HepG2 (cell line): ENCODE measurements at regions not wholly inside any gene's neighbourhood (a gene's known extent, or its start where the extent isn't known, plus 50 kb on each side); places are given as distances from the start of the nearest gene placed in this dataset.

Experiments
- CTCF ChIP-seq: sonication (generic); formaldehyde crosslinking; IDR thresholded peaks from 2 replicates; pipeline ENCODE4 v1.5.0; 2020; ENCODE audit warnings: mild to moderate bottlenecking, missing genetic modification reagents, moderate library complexity
- MEF2D ChIP-seq: sonication (generic); formaldehyde crosslinking; IDR thresholded peaks from 2 replicates; pipeline ENCODE4 v1.5.1; 2020; ENCODE audit warnings: mild to moderate bottlenecking, missing genetic modification reagents
- NCOR1 ChIP-seq: fragments of 200-600 bp; sonication (generic); IDR thresholded peaks from 2 replicates; pipeline ENCODE4 v1.7.0; 2017; ENCODE audit warnings: antibody characterized with exemption, low read length, borderline replicate concordance
- NFIC ChIP-seq: IDR thresholded peaks from 2 replicates; pipeline ENCODE4 v1.6.1; 2012; ENCODE audit warnings: mild to moderate bottlenecking, low read length, inconsistent platforms
- NFKBIZ ChIP-seq: IDR thresholded peaks from 2 replicates; pipeline ENCODE4 v1.6.1; 2018; ENCODE audit warnings: missing genetic modification reagents, missing compliant biosample characterization
- PCBP2 ChIP-seq: fragments of 200-400 bp; formaldehyde crosslinking; optimal IDR thresholded peaks from 2 replicates; pipeline ENCODE3; 2018; ENCODE audit warnings: low read length, low read depth; ENCODE audit not compliant: poor library complexity, severe bottlenecking
- POLR2A ChIP-seq, 2 experiments: IDR thresholded peaks; 2 replicates each; pipeline ENCODE4 v1.6.1; 2011; ENCODE audit warnings: low read depth in 2 of 2, low read length in 2 of 2, mild to moderate bottlenecking in 1 of 2, moderate library complexity in 1 of 2; ENCODE audit not compliant: insufficient read depth in 1 of 2
- POLR2AphosphoS2 ChIP-seq: IDR thresholded peaks from 2 replicates; pipeline ENCODE4 v1.6.1; 2011; ENCODE audit warnings: low read depth, low read length, improper control_type of control experiment
- RBFOX2 ChIP-seq: fragments of 200-400 bp; formaldehyde crosslinking; IDR thresholded peaks from 2 replicates; pipeline ENCODE4 v1.6.1; 2017; ENCODE audit warnings: low read depth, mild to moderate bottlenecking, low read length
- ZBTB7A ChIP-seq: sonication (generic); formaldehyde crosslinking; IDR thresholded peaks from 2 replicates; pipeline ENCODE4 v1.8.0; 2022; ENCODE audit warnings: mild to moderate bottlenecking, missing genetic modification reagents

GRCh38 chr12:112676507-112676906, 115.0 kb upstream of the RPH3A start:
- TF ChIP-seq CTCF (CRISPR knock-in tag) (no peak), NCOR1 (no peak), RBFOX2 (no peak), NFIC (no peak), ZBTB7A (CRISPR knock-in tag) (no peak), MEF2D (CRISPR knock-in tag) (no peak), POLR2AphosphoS2 (no peak), POLR2A (IDR thresholded peaks at IDR 0.05; ENCODE audit: insufficient read depth in 1 of 2, low read depth in 2 of 2, low read length in 2 of 2) (no peak), NFKBIZ (CRISPR knock-in tag) (no peak), PCBP2 (no peak)
